ENCODE measurements at regions not wholly inside any gene's neighbourhood (a gene's known extent, or its start where the extent isn't known, plus 50 kb on each side); places are given as distances from the start of the nearest gene placed in this dataset.

GRCh38 chr4:165604181-165604580 is 225.4 kb downstream of the CPE start:
- no peak overlapping the region for H3K27ac ChIP-seq (ENCODE audit: low read depth, low read length, poor library complexity, severe bottlenecking)
- no peaks in the 10 kb centered on the region for H3K36me3 ChIP-seq (ENCODE audit: insufficient read depth, low read length)
- H3K9me2 ChIP-seq (ENCODE audit: low read depth, low read length) = no peaks in the 10 kb centered on the region
- H3K4me1 ChIP-seq (ENCODE audit: insufficient read depth, low read length, severe bottlenecking) = no peaks in the 10 kb centered on the region
- TF ChIP-seq CTCF (IDR thresholded peaks at IDR 0.05; ENCODE audit: low read length) (no peak), EZH2 (IDR thresholded peaks at IDR 0.05; ENCODE audit: borderline replicate concordance, low read length) (no peak)
- no peak overlapping the region for H3K9ac ChIP-seq (ENCODE audit: low read length)
- H3K4me3 ChIP-seq (ENCODE audit: low read depth, low read length, poor library complexity, severe bottlenecking) = no peak overlapping the region
- no peaks in the 10 kb centered on the region for H3F3A ChIP-seq (ENCODE audit: insufficient read depth, low read length)
- H3K4me2 ChIP-seq (ENCODE audit: low read length) = no peak overlapping the region
- no peaks in the 10 kb centered on the region for H3K9me3 ChIP-seq (ENCODE audit: low read length)
- no peaks in the 10 kb centered on the region for H3K79me2 ChIP-seq (ENCODE audit: insufficient read depth, low read length)
- no peak overlapping the region for H2AFZ ChIP-seq (ENCODE audit: low read length)
- H4K20me1 ChIP-seq (ENCODE audit: insufficient read depth, low read length) = no peaks in the 10 kb centered on the region
- no peaks in the 10 kb centered on the region for H3K27me3 ChIP-seq (ENCODE audit: insufficient read depth, low read length)

DNA sequence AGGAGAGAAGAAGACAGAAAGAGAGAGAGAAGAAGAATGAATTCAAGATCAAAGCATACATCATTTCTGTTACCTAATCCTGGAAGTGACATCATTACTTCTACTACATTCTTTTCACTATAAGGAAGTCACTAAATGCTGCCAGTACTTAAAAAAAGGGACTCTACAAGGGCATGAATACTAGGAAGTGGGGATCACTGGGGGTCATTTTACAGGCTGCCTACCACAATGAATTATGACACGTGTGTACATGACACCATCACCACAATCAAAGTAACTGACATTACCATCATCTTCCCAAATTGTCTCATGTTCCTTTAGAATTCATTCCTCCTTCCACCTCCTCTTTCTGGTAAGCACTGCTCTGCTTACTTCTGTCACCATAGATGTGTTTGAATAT is 227.0 kb downstream of the CPE start:
- Histone ChIP-seq H3K9me3 (ENCODE audit: low read length) (no peaks in the 10 kb centered on the region), H2AFZ (ENCODE audit: low read length) (no peak overlapping the region), H3K4me2 (ENCODE audit: low read length) (no peak overlapping the region), H3K9me2 (ENCODE audit: low read depth, low read length) (no peaks in the 10 kb centered on the region), H3K36me3 (ENCODE audit: insufficient read depth, low read length) (no peaks in the 10 kb centered on the region), H3K4me1 (ENCODE audit: insufficient read depth, low read length, severe bottlenecking) (no peaks in the 10 kb centered on the region), H3K27ac (ENCODE audit: low read depth, low read length, poor library complexity, severe bottlenecking) (no peak overlapping the region), H4K20me1 (ENCODE audit: insufficient read depth, low read length) (no peaks in the 10 kb centered on the region), H3K9ac (ENCODE audit: low read length) (no peak overlapping the region), H3K79me2 (ENCODE audit: insufficient read depth, low read length) (no peaks in the 10 kb centered on the region), H3K27me3 (ENCODE audit: insufficient read depth, low read length) (no peaks in the 10 kb centered on the region), H3F3A (ENCODE audit: insufficient read depth, low read length) (no peaks in the 10 kb centered on the region), H3K4me3 (ENCODE audit: low read depth, low read length, poor library complexity, severe bottlenecking) (no peak overlapping the region)
- TF ChIP-seq EZH2 (IDR thresholded peaks at IDR 0.05; ENCODE audit: borderline replicate concordance, low read length) = no peak
- no peak for TF ChIP-seq CTCF (IDR thresholded peaks at IDR 0.05; ENCODE audit: low read length)

DNA sequence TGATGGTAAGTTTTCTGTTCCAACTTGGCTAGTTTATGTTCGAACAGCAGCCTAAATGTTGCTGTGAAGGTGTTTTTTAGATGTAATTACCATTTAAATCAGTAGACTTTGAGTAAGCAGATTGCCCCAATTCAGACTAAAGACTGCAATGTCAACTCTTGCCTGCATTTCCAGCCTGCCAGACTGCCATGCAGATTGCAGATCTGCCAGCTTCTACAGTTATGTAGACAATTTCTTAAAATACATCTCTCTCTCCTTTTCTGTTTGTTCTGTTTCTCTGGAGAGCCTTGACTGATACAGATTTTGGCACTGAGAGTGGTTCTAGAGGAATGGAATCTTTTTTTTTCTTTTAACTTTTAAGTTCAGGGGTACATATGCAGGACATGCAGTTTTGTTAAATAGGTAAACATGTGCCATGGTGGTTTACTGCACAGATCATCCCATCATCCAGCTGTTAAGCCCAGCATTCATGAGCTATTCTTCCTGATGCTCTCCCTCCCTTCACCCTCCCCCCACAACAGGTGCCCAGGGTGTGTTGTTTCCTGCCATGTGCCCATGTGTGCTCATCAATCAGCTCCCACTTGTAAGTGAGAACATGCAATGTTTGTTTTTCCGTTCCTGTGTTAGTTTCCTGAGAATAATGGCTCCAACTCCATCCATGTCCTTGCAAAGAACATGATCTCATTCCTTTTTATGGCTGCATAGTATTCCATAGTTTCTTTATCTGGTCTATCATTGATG is 227.8 kb downstream of the CPE start:
- H3K4me3 ChIP-seq (ENCODE audit: low read depth, low read length, poor library complexity, severe bottlenecking) = no peak overlapping the region
- no peaks in the 10 kb centered on the region for H4K20me1 ChIP-seq (ENCODE audit: insufficient read depth, low read length)
- no peak overlapping the region for H3K27ac ChIP-seq (ENCODE audit: low read depth, low read length, poor library complexity, severe bottlenecking)
- H3K9ac ChIP-seq (ENCODE audit: low read length) = no peak overlapping the region
- H3K9me2 ChIP-seq (ENCODE audit: low read depth, low read length) = no peaks in the 10 kb centered on the region
- H3K4me1 ChIP-seq (ENCODE audit: insufficient read depth, low read length, severe bottlenecking) = no peaks in the 10 kb centered on the region
- H3K79me2 ChIP-seq (ENCODE audit: insufficient read depth, low read length) = no peaks in the 10 kb centered on the region
- no peaks in the 10 kb centered on the region for H3K36me3 ChIP-seq (ENCODE audit: insufficient read depth, low read length)
- no peaks in the 10 kb centered on the region for H3F3A ChIP-seq (ENCODE audit: insufficient read depth, low read length)
- TF ChIP-seq EZH2 (IDR thresholded peaks at IDR 0.05; ENCODE audit: borderline replicate concordance, low read length) = no peak
- no peak for TF ChIP-seq CTCF (IDR thresholded peaks at IDR 0.05; ENCODE audit: low read length)
- H2AFZ ChIP-seq (ENCODE audit: low read length) = no peak overlapping the region
- no peaks in the 10 kb centered on the region for H3K9me3 ChIP-seq (ENCODE audit: low read length)
- no peak overlapping the region for H3K4me2 ChIP-seq (ENCODE audit: low read length)
- H3K27me3 ChIP-seq (ENCODE audit: insufficient read depth, low read length) = no peaks in the 10 kb centered on the region
